CD8-positive, alpha-beta memory T cell (primary cell): ENCODE measurements at regions not wholly inside any gene's neighbourhood (a gene's known extent, or its start where the extent isn't known, plus 50 kb on each side); places are given as distances from the start of the nearest gene placed in this dataset.

Source experiments
- CTCF ChIA-PET: fragments of 350-600 bp; sonication (Branson Sonifier 250); formaldehyde crosslinking; loops from one replicate; lab custom pipeline; 2021; ENCODE audit warnings: antibody characterized with exemption; lab: Charles Lee
- POLR2A ChIA-PET: fragments of 350-600 bp; sonication (Branson Sonifier 250); formaldehyde crosslinking; loops from one replicate; lab custom pipeline; 2021; ENCODE audit warnings: antibody characterized with exemption; lab: Charles Lee
- DNase-seq, 5 donors: peaks; one replicate each; pipeline versions ENCODE4 v3.0.0 to v3.0.0-alpha.2; 2020 to 2022; ENCODE audit warnings: mixed read lengths in 1 of 5
- H3K27ac ChIP-seq: one replicate; pipeline ENCODE4 v1.7.0; 2013; ENCODE audit warnings: low read depth, mild to moderate bottlenecking, low read length, moderate library complexity
- H3K27me3 ChIP-seq: 2 replicates; pipeline ENCODE4 v1.7.0; 2013; ENCODE audit warnings: low read length, mild to moderate bottlenecking; ENCODE audit not compliant: insufficient read depth, poor library complexity, severe bottlenecking
- H3K36me3 ChIP-seq: 2 replicates; pipeline ENCODE4 v1.7.0; 2013; ENCODE audit warnings: mild to moderate bottlenecking, low read length, moderate library complexity; ENCODE audit not compliant: insufficient read depth
- H3K4me1 ChIP-seq: 2 replicates; pipeline ENCODE4 v1.7.0; 2013; ENCODE audit warnings: mild to moderate bottlenecking, low read length, moderate library complexity; ENCODE audit not compliant: insufficient read depth
- H3K4me3 ChIP-seq: 2 replicates; pipeline ENCODE4 v1.7.0; 2013; ENCODE audit warnings: mild to moderate bottlenecking, low read length
- H3K9me3 ChIP-seq: 2 replicates; pipeline ENCODE4 v1.7.0; 2013; ENCODE audit warnings: mild to moderate bottlenecking, low read length
- H3K27ac Mint-ChIP-seq, 8 donors: one replicate each; pipeline ENCODE4 v1.8.0; 2020 to 2021; ENCODE audit warnings: mixed read lengths in 8 of 8, mild to moderate bottlenecking in 6 of 8, inconsistent platforms in 3 of 8, moderate library complexity in 3 of 8
- H3K27me3 Mint-ChIP-seq, 2 donors: one replicate each; pipeline ENCODE4 v1.8.0; 2020 to 2021; ENCODE audit warnings: mixed read lengths in 2 of 2, mild to moderate bottlenecking in 1 of 2, moderate library complexity in 1 of 2
- H3K36me3 Mint-ChIP-seq, 3 donors: one replicate each; pipeline ENCODE4 v1.8.0; 2020 to 2021; ENCODE audit warnings: mixed read lengths in 3 of 3, inconsistent platforms in 1 of 3, mild to moderate bottlenecking in 1 of 3
- H3K4me1 Mint-ChIP-seq, 3 donors: one replicate each; pipeline ENCODE4 v1.8.0; 2020 to 2021; ENCODE audit warnings: mixed read lengths in 3 of 3, inconsistent platforms in 1 of 3, mild to moderate bottlenecking in 1 of 3
- H3K4me3 Mint-ChIP-seq, 7 donors: one replicate each; pipeline ENCODE4 v1.8.0; 2020 to 2021; ENCODE audit warnings: mixed read lengths in 7 of 7, mild to moderate bottlenecking in 6 of 7, moderate library complexity in 4 of 7, inconsistent platforms in 2 of 7
- H3K9me3 Mint-ChIP-seq, 5 donors: one replicate each; pipeline ENCODE4 v1.8.0; 2020 to 2022; ENCODE audit warnings: mixed read lengths in 5 of 5, mild to moderate bottlenecking in 3 of 5, moderate library complexity in 2 of 5, inconsistent platforms in 1 of 5

GRCh38 chr11:10923882-10924281, 66.0 kb upstream of the ZBED5 start:
- H3K4me1 ChIP-seq: no peaks in the 10 kb centered on the region
- H3K9me3 ChIP-seq: no peaks in the 10 kb centered on the region
- H3K36me3 ChIP-seq: no peaks in the 10 kb centered on the region
- DNase-seq: no peak
- Mint-ChIP-seq H3K4me1 (peaks cover 0 to 1% (median 0%) of the 10 kb centered on the region in 3 donors), H3K27me3 (peaks cover 5 to 14% of the 10 kb centered on the region in 2 donors), H3K4me3 (no peak overlapping the region), H3K9me3 (no peaks in the 10 kb centered on the region), H3K36me3 (peaks cover 0 to under 1% (median 0%) of the 10 kb centered on the region in 3 donors), H3K27ac (no peak overlapping the region)
- ChIA-PET CTCF (interaction anchor here (4.0 kb wide), 1 partner anchor 10 kb away, joined by 14 read pairs; no protein-coding TSS in a partner anchor), POLR2A (no interaction called here)
- no peak overlapping the region for H3K4me3 ChIP-seq
- no peaks in the 10 kb centered on the region for H3K27me3 ChIP-seq
- H3K27ac ChIP-seq: no peak overlapping the region

- peaks cover 0 to 4% (median 0%) of the 10 kb centered on the region in 5 donors for H3K9me3 Mint-ChIP-seq
- Histone ChIP-seq H3K27me3 (no peaks in the 10 kb centered on the region), H3K27ac (no peak overlapping the region), H3K9me3 (no peaks in the 10 kb centered on the region), H3K4me1 (no peaks in the 10 kb centered on the region), H3K4me3 (no peak overlapping the region), H3K36me3 (no peaks in the 10 kb centered on the region)
- DNase-seq: no peak
- peaks cover 0 to 1% (median 0%) of the 10 kb centered on the region in 3 donors for H3K4me1 Mint-ChIP-seq
- POLR2A ChIA-PET: no interaction called here
- H3K36me3 Mint-ChIP-seq: peaks cover 0 to 9% (median 0%) of the 10 kb centered on the region in 3 donors
- CTCF ChIA-PET: interaction anchor here (1.0 to 4.0 kb wide), 2 partner anchors 11 to 130 kb away, joined by 3 to 14 read pairs; no protein-coding TSS in a partner anchor
- no peak overlapping the region for H3K27ac Mint-ChIP-seq
- H3K27me3 Mint-ChIP-seq: peaks cover 1 to 8% of the 10 kb centered on the region in 2 donors
- H3K4me3 Mint-ChIP-seq: no peak overlapping the region
These were observed 65.0 kb upstream of the ZBED5 start for GRCh38 chr11:10922892-10923291.

GRCh38 chr11:10920875-10921274, 63.0 kb upstream of the ZBED5 start:
- no peaks in the 10 kb centered on the region for H3K9me3 ChIP-seq
- no peaks in the 10 kb centered on the region for H3K36me3 ChIP-seq
- H3K4me1 ChIP-seq: no peaks in the 10 kb centered on the region
- H3K36me3 Mint-ChIP-seq: peaks cover 0 to 16% (median 0%) of the 10 kb centered on the region in 3 donors
- no peak overlapping the region for H3K4me3 Mint-ChIP-seq
- H3K27ac Mint-ChIP-seq: no peak overlapping the region
- H3K27me3 ChIP-seq: no peaks in the 10 kb centered on the region
- H3K9me3 Mint-ChIP-seq: peaks cover 0 to 6% (median 3%) of the 10 kb centered on the region in 5 donors
- DNase-seq: no peak
- peak overlapping the region; percentile 12 for H3K27ac ChIP-seq
- peaks cover 0 to 3% of the 10 kb centered on the region in 2 donors for H3K27me3 Mint-ChIP-seq
- H3K4me3 ChIP-seq: no peak overlapping the region
- ChIA-PET POLR2A (interaction anchor here (0.7 kb wide), 1 partner anchor 23 kb away, joined by 3 read pairs; no protein-coding TSS in a partner anchor), CTCF (interaction anchor here (1.7 kb wide), 1 partner anchor 13 kb away, joined by 5 read pairs; no protein-coding TSS in a partner anchor)
- peaks cover 0 to 1% (median 0%) of the 10 kb centered on the region in 3 donors for H3K4me1 Mint-ChIP-seq

- Mint-ChIP-seq H3K36me3 (peaks cover 0 to 16% (median 0%) of the 10 kb centered on the region in 3 donors), H3K27ac (no peak overlapping the region), H3K27me3 (no peaks in the 10 kb centered on the region), H3K4me3 (no peak overlapping the region), H3K9me3 (peaks cover 0 to 6% (median 3%) of the 10 kb centered on the region in 5 donors), H3K4me1 (peaks cover 0 to 1% (median 0%) of the 10 kb centered on the region in 3 donors)
- H3K27me3 ChIP-seq: no peaks in the 10 kb centered on the region
- ChIA-PET POLR2A (interaction anchor here (0.6 to 0.7 kb wide), 2 partner anchors 23 to 122 kb away, joined by 3 read pairs; no protein-coding TSS in a partner anchor), CTCF (interaction anchor here (1.7 kb wide), 1 partner anchor 14 kb away, joined by 5 read pairs; no protein-coding TSS in a partner anchor)
- no peak for DNase-seq
- no peaks in the 10 kb centered on the region for H3K9me3 ChIP-seq
- peak overlapping the region; percentile 12 for H3K27ac ChIP-seq
- no peaks in the 10 kb centered on the region for H3K4me1 ChIP-seq
- H3K36me3 ChIP-seq: no peaks in the 10 kb centered on the region
- no peak overlapping the region for H3K4me3 ChIP-seq
These were observed 62.4 kb upstream of the ZBED5 start for GRCh38 chr11:10920205-10920604.

GRCh38 chr11:10918698-10919097, 60.8 kb upstream of the ZBED5 start:
- Mint-ChIP-seq H3K4me3 (no peak overlapping the region), H3K36me3 (peaks cover 0 to 16% (median 0%) of the 10 kb centered on the region in 3 donors), H3K9me3 (peaks cover 0 to 6% (median 3%) of the 10 kb centered on the region in 5 donors), H3K27ac (no peak overlapping the region), H3K4me1 (peaks cover 0 to 1% (median 0%) of the 10 kb centered on the region in 3 donors), H3K27me3 (no peaks in the 10 kb centered on the region)
- Histone ChIP-seq H3K9me3 (no peaks in the 10 kb centered on the region), H3K27ac (no peak overlapping the region), H3K27me3 (no peaks in the 10 kb centered on the region), H3K36me3 (no peaks in the 10 kb centered on the region), H3K4me1 (no peaks in the 10 kb centered on the region), H3K4me3 (no peak overlapping the region)
- POLR2A ChIA-PET: no interaction called here
- CTCF ChIA-PET: no interaction called here
- DNase-seq: no peak

GRCh38 chr11:10918275-10918674, 60.4 kb upstream of the ZBED5 start:
- H3K27ac ChIP-seq: no peak overlapping the region
- no peaks in the 10 kb centered on the region for H3K27me3 ChIP-seq
- no peaks in the 10 kb centered on the region for H3K36me3 ChIP-seq
- Mint-ChIP-seq H3K4me3 (no peak overlapping the region), H3K9me3 (peaks cover 0 to 6% (median 3%) of the 10 kb centered on the region in 5 donors), H3K36me3 (peaks cover 0 to 16% (median 0%) of the 10 kb centered on the region in 3 donors), H3K27me3 (no peaks in the 10 kb centered on the region), H3K4me1 (peaks cover 0 to 1% (median 0%) of the 10 kb centered on the region in 3 donors), H3K27ac (no peak overlapping the region)
- no peaks in the 10 kb centered on the region for H3K9me3 ChIP-seq
- H3K4me1 ChIP-seq: no peaks in the 10 kb centered on the region
- ChIA-PET CTCF (no interaction called here), POLR2A (no interaction called here)
- DNase-seq: no peak
- no peak overlapping the region for H3K4me3 ChIP-seq

GRCh38 chr11:10917802-10918201, 59.9 kb upstream of the ZBED5 start:
- no peak overlapping the region for H3K4me3 ChIP-seq
- Mint-ChIP-seq H3K4me1 (peaks cover 0 to 1% (median 0%) of the 10 kb centered on the region in 3 donors), H3K27me3 (no peaks in the 10 kb centered on the region), H3K9me3 (peaks cover 0 to 6% (median 3%) of the 10 kb centered on the region in 5 donors), H3K36me3 (peaks cover 0 to 16% (median 0%) of the 10 kb centered on the region in 3 donors), H3K4me3 (no peak overlapping the region), H3K27ac (no peak overlapping the region)
- H3K27ac ChIP-seq: no peak overlapping the region
- H3K4me1 ChIP-seq: no peaks in the 10 kb centered on the region
- POLR2A ChIA-PET: no interaction called here
- no peaks in the 10 kb centered on the region for H3K36me3 ChIP-seq
- CTCF ChIA-PET: interaction anchor here (0.9 kb wide), 1 partner anchor 16 kb away, joined by 3 read pairs; no protein-coding TSS in a partner anchor
- DNase-seq: no peak
- no peaks in the 10 kb centered on the region for H3K9me3 ChIP-seq
- H3K27me3 ChIP-seq: no peaks in the 10 kb centered on the region

- no peak for DNase-seq
- POLR2A ChIA-PET: no interaction called here
These were observed 58.8 kb upstream of the ZBED5 start for GRCh38 chr11:10916665-10917064.

More at GRCh38 chr11:10916665-10917064, 58.8 kb upstream of the ZBED5 start:
- no peaks in the 10 kb centered on the region for H3K4me1 ChIP-seq
- no peaks in the 10 kb centered on the region for H3K36me3 ChIP-seq
- CTCF ChIA-PET: no interaction called here
- H3K9me3 ChIP-seq: no peaks in the 10 kb centered on the region
- peaks cover 0 to 1% (median 0%) of the 10 kb centered on the region in 3 donors for H3K4me1 Mint-ChIP-seq
- H3K4me3 Mint-ChIP-seq: no peak overlapping the region
- H3K9me3 Mint-ChIP-seq: peaks cover 0 to 6% (median 3%) of the 10 kb centered on the region in 5 donors
- H3K27ac Mint-ChIP-seq: no peak overlapping the region
- H3K27ac ChIP-seq: no peak overlapping the region
- H3K27me3 Mint-ChIP-seq: no peaks in the 10 kb centered on the region
- H3K4me3 ChIP-seq: no peak overlapping the region
- no peaks in the 10 kb centered on the region for H3K27me3 ChIP-seq
- peaks cover 0 to 16% (median 0%) of the 10 kb centered on the region in 3 donors for H3K36me3 Mint-ChIP-seq
